GM13976 (cell line): ENCODE measurements at regions not wholly inside any gene's neighbourhood (a gene's known extent, or its start where the extent isn't known, plus 50 kb on each side); places are given as distances from the start of the nearest gene placed in this dataset.
"Not testable (repeated sequence)": the region's sequence is repeated elsewhere in the genome, so short reads cannot be mapped to it uniquely, and the experiment has no call there.

ENCODE experiments used
- DNase-seq: peaks from one replicate; pipeline ENCODE4 v3.0.0; 2012; ENCODE audit warnings: low spot score
- CTCF ChIP-seq: IDR thresholded peaks from 2 replicates; pipeline ENCODE4 v1.5.1; 2012; ENCODE audit warnings: borderline replicate concordance, mild to moderate bottlenecking; ENCODE audit not compliant: insufficient read depth; ENCODE audit errors: extremely low read depth, missing control alignments, control extremely low read depth
- in situ Hi-C: fragments of 300-500 bp; cut with MboI; formaldehyde crosslinking; loops from one replicate; pipeline ENCODE4 v1.12.0; 2022; ENCODE audit warnings: low sequenced_read_pairs, mixed read lengths, inconsistent platforms; ENCODE audit not compliant: unreplicated experiment

GRCh38 chr1:232164078-232164963 is 465.6 kb downstream of the SIPA1L2 start:
- no peak for TF ChIP-seq CTCF
- no peak for DNase-seq
- in situ Hi-C loops = no loop called here

DNA sequence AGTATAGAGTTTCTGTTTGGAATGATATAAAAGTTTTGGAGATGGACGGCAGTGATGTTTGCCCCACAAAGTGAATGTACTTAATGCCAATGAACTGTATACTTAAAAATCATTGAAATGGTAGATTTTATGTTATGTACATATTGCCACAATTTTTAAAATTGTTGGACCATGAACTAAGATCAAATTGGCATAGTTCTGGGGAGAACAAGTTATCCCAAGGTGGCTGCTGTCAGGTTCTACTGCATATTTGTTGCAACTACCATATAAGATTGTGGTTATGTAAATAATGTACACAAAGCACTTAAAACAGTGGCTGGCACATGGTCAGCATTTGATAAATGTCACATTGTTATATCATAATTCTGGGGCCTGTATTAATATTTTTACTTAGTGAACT is 466.4 kb downstream of the SIPA1L2 start:
- no peak for DNase-seq
- in situ Hi-C loops = no loop called here
- TF ChIP-seq CTCF = no peak

GRCh38 chr1:232162001-232162400 is 467.9 kb downstream of the SIPA1L2 start:
- no peak for DNase-seq
- in situ Hi-C loops = no loop called here
- no peak for TF ChIP-seq CTCF

- in situ Hi-C loops, DNase-seq: not testable (repeated sequence)
These were observed 471.4 kb downstream of the SIPA1L2 start for GRCh38 chr1:232158558-232158957.

GRCh38 chr1:232156070-232156469 is 473.9 kb downstream of the SIPA1L2 start:
- in situ Hi-C loops, DNase-seq: not testable (repeated sequence)

DNA sequence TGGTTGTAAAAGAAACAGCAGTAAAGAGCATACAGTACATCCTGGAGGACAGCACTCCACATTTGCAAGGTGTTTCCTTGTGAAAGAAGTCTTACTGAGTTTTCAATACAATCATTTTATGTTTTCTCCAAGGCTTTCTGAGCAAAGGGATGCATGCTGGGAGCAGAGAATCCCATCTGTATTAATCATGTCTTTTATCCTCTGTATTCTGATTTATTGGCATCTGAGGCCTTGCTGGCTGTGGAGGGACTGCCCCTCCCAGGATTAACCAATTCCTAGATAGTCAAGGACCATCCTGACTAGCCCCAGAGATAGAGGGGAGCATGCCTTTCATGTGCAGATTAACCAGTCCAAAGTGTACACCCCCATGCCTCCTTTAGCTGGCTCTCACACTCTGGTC is 476.3 kb downstream of the SIPA1L2 start:
- TF ChIP-seq CTCF = no peak
- in situ Hi-C loops = no loop called here

GRCh38 chr1:232150770-232151548 is 479.0 kb downstream of the SIPA1L2 start:
- no peak for TF ChIP-seq CTCF
- in situ Hi-C loops = no loop called here
- DNase-seq = no peak

More for the DNA sequence above, 476.3 kb downstream of the SIPA1L2 start:
- no peak for DNase-seq
